ENCODE measurements at regions not wholly inside any gene's neighbourhood (a gene's known extent, or its start where the extent isn't known, plus 50 kb on each side); places are given as distances from the start of the nearest gene placed in this dataset.
A peak's percentile ranks its signal among the peaks of the same experiment; 100 is the strongest.
"Not testable (repeated sequence)": the region's sequence is repeated elsewhere in the genome, so short reads cannot be mapped to it uniquely, and the experiment has no call there.

DNA sequence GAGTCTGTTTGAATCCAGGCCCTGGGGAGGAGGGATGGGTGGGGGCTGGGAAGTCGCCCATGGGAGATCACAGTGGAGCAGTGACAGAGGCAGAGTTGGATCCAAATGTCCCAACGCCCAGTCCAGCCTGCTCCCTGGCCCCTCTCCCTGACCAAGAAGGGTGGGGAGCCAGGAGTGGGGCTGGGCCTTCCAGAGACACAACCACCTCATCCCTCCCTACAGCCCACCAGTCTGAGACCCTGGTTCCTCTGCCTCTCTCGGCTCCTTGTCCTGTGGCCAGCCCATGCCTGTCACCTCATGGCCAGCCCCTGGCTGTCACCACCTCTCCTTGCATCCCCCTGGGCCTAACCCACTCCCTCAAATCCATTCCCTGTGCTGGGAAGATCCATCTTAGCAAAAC lies 71.2 kb upstream of the PRR5 start:
- no peak for DNase-seq

DNA sequence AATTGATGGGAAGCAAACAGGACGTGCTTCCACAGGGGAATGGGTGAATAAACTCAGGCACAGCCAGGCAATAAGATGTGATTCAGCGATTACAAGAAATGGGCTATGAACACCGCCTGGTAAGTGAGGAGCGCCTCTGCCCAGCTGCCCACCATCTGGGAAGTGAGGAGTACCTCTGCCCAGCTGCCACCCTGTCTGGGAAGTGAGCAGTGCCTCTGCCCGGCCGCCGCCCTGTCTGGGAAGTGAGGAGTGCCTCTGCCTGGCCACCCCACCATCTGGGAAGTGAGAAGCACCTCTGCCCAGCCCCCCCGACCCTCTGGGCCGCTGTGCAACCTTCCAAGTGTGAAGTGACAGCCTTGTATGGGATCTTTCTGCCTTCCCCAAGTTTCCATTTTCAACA lies 73.2 kb upstream of the PRR5 start:
- DNase-seq = no peak

DNA sequence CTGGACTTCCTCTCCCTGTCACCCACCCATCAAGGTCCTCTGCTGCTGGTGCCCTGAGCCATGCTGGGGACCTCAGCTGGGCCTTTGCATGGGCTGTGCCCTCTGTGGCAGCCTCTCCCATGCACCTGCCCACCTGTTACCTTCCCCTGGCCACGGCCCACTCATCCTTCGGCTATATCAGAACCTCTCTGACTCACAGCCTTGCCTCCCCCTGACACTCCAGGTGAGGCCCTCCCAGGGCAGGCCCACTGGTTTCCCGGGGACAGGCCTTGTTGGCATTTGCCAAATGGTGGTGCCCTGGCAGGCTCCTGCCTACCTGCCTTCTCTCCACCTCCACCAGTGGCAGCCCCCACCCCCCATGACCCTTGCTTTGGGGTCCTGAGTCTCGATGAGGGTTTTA lies 73.7 kb upstream of the PRR5 start:
- no peak for DNase-seq

DNA sequence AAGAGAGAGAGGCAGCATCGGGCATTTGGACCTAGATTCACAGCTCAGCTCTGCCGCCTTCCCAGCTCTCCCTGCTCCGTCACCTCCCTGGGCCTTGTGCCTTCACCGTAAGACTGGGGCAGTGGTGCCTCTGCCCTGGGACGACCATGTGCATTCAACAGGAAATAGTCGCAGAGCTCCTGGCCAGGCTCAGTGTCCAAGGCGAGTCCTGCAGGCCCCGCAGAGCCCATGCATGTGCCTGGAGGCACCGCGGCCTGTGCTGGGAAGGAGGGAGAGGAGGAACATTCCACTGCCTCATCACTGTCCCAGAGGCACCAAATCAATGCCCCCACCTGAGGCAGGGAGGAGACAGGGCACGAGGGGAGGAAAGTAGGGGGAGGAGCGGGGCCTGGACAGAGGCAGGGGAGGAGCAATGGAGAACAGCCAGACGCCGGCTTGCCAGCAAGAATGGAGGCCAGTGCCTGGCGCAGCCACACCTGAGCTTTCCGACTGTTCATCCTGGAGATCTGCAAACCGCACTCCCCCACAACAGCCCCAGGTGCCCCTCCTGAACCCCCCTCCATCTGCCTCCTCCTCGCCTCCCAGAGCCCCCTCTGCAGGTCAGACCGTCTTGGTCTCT lies 74.4 kb upstream of the PRR5 start:
- no peak for DNase-seq

DNA sequence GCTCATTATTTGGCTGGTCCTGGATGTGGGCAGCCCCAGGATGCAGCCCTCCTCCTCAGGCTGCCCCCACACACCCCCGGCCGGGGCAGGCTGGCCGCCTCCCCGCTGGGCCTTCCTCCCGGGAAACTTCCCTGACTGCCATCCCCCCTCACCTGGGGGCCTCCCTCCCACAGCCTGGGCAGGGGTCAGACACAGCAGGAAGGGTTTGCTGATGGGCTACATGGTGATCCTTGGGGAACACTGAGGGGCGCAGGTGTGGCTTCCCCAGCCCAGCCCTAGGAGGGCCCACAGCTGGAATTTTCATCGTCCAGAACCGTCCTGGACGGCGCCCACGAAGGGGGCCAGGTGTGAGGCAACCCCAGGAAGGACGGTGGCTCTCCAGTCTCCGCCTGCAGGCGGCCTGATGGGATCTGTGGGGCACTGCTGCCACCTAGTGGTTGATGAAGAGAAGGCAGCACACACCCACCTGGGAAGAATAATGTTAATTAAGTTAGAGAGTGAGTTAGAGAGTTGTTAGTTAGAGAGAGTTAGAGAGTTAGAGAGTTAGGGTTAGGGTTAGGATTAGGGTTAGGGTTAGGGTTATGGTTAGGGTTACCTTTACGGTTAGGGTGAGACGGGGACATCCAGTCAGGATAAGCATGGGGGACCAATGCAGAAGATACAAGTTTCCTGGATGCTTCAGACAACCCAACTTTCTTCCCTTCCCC lies 75.9 kb upstream of the PRR5 start:
- peak in 42 of 56 donors; percentile 12 to 81 (median 36) for DNase-seq

DNA sequence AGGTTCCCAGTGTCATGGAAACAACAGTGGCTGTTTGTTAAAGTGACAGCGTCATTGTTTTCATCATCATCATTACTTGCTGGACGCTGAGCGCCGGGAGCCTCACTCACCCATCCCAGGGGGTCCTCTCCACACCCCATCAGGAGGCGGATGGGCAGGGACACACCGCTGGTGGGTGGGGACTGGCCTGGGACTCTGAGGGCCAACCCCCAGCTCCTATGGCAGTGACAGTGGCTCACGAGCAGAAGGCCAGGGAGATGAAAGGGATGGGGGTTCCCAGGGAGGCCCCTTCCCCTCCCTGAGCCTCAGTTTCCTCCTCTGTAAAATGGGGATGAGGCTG lies 76.6 kb upstream of the PRR5 start:
- DNase-seq = no peak

DNA sequence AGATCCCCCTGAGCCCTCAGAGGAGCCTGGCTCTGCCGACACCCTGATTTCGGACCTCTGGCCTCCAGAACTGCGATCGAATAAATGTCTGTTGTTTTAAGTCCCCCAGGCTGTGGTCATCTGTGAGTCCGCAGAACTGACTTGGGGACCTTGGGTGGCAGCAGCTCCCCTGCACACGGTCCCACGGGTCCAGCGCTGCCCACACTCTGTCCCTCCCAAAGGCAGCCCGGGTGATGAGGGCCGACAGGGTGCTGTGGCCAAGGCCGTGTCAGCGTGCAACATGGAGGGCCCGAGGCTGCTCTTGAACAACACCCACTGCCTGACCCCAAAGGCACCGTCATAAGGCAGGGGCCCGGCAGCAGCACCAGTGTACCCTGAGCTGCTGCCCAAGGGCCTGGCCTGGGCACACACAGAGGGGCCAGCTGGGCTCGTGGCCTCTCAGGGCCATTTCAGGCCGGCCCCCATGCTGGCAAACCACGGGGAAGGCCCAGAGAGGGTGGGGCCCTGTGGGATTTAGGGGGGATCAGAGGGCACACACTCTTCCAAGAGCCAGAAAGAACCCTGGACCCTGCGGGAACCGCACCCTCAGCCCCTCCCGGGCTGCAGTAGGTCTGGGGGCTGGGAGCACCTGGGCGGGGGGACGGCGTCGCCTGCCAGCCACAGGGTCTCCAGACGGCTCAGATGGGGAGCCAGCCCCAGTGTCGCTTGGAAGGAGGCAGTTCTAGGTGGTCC lies 77.1 kb upstream of the PRR5 start:
- no peak for DNase-seq

DNA sequence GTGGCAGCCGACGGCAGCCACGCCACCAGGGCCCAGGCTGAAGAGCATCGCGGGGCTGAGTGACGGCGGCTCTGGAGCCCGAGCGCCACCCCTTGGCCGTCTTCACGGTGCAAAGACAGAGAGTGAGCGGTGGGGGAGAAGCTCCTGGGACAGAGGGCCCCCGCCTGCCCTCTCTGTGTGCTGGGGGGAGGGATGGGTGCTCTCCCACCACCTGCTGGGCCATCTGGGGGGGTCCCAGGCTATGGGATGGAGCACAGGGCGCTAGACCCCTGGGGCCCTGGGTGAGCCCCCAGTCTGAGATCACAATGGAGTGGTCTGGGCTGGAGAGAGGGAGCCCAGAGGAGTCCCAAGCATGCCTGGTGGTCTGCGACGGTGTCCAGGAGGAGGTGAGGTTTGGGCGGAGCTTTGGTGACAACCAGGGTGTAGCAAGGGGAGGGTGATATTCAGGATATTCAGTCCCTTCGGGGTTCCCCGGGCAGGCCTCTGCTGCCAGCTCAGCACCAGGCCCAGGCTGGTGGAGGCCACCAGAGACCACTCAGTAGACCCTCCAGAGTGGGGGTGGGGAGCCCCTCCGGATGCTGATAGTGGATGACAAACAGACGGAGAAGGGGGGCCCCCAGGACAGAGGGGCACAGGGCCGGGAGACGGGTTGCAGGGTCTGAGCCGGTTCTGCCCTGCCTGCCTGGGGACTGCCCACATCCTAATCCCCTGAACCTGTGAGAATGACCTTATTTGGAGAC lies 78.1 kb upstream of the PRR5 start:
- peak in 1 of 56 donors; percentile 9 for DNase-seq

DNA sequence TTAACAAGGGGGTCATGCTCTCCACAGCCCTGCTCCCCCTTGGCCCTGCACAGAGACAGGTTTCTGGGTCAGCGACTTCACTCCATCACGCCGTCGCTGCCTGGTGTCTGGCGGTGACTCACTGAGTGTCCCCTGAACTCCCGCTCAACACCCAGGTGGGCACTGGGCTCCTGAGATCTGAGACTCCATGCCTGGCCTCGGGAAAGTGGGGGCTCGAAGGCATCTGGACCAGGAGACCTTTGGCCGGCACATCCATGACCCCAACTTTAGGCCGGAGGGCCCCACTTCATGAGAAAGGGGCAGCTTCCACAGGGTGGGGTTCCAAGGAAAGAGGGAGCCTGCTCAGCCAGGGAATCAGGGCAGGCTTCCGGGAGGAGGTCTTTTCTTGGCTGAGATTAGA lies 79.3 kb upstream of the PRR5 start:
- no peak for DNase-seq

DNA sequence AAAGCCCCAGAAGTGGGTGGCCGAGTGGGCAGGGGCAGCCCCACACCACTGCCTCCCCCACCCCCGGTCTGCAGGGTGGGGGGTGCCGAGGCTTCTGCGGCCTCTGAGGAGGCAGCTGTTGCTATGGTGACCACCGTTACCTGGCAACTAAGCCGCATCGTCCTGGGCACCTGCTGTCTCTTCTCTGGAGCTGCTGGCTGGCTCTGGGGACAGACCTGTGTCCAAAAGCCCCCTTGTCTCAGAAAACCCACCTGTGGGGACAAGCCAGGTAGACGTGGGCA lies 79.9 kb upstream of the PRR5 start:
- peak in 11 of 56 donors; percentile 8 to 33 (median 17) for DNase-seq

DNA sequence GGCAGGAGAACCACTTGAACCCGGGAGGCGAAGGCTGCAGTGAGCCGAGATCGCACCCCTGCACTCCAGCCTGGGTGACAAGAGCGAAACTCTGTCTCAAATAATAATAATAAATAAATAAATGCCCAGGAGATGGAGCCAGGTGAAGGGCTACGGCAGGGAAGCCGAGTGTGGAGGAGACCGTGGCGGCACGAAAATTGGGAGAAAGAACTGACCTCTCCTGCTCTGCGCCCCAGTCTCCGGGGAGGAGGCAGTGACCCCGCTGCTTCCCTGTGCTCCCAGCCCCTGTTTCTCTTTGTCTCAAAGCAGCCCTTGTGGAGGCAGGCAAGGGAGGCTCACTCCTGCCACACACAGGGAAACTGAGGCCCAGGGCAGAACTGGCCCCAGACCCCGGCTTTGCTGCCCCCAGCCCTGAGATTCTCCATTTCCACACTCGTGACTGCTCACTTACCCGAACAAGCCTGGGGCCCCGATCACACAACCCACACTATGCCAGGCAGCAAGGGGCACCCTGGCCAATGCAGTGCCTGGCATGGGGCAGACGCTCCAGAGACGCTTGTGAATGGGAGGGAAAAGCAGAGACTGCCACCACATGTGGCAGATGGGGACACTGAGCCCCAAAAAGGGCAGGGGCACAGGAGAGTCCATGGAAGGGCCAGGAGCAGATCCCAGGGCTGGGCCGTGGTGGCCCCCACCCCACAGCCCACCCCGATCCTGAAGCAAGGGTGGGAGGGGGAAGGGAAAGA lies 80.4 kb upstream of the PRR5 start:
- no peak for DNase-seq

DNA sequence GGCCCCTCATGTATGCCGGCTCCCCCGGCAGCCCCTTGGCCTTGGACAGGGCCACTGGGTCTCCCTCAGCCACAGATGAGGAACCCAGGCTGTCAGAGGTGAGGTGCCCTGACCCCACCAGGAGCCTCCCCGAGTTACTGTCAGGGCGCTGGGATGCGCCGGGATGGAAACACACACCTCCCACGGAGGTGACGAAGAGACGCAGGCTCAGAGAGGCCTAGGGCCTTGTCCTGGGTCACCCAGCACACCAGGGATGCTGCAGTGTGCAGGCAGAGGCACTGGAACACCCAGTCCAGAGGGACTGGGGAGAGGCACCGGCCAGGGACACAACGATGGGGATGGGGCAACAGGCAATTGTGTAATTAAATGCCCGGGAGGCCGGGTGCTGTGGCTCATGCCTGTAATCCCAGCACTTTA lies 81.2 kb upstream of the PRR5 start:
- no peak for DNase-seq

DNA sequence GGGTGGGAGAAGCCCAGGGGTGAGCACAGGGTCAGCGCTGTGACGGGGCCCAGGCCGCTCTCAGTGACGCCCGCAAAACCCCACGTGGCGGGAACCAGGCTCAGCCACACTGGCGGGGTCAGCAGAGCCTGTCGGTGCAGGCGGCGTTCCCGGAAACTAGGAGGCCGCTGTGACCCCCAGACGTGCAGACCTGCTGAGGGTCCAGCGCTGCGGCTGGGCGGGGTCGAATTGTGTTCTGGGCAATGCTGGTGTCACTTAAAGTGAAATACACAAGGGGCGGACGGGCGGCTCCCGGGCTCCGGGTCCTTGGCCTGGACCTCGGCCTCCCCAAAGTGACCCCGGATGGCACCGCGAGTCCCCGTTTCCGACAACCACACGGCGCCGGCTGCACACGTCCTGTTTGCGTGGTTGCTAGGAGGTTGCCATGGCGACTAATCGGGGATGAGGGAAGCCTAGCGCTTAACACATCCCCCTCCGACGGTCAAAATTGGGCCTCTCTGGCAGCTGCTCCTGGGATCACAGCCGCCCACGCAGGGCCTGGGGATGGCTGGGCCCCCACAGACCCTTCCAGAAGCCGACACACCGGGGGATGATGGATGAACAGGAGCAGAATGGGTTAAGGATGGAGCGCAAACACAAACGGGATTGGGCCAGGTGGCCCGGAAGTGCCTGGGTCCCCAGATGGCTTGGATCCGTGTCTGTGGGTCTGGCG lies 81.7 kb upstream of the PRR5 start:
- DNase-seq = peak in 19 of 56 donors; percentile 11 to 68 (median 24)

DNA sequence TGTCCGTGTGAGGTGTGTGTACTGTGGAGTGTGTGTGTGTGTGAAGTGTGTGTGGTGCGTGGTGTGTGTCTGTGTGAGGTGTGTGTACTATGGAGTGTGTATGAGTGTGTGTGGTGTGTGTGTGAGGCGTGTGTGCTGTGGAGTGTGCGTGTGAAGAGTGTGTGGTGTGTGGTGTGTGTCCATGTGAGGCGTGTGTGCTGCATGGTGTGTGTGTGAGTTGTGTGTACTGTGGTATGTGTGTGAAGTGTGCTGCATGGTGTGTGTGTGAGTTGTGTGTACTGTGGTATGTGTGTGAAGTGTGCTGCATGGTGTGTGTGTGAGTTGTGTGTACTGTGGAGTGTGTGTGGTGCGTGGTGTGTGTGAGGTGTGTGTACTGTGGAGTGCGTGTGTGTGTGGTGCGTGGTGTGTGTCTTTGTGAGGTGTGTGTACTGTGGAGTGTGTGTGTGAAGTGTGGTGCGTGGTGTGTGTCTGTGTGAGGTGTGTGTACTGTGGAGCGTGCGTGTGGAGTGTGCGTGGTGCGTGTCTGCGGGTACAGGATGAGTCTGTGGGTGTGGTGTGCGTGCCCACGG lies 82.4 kb upstream of the PRR5 start:
- DNase-seq = not testable (repeated sequence)

DNA sequence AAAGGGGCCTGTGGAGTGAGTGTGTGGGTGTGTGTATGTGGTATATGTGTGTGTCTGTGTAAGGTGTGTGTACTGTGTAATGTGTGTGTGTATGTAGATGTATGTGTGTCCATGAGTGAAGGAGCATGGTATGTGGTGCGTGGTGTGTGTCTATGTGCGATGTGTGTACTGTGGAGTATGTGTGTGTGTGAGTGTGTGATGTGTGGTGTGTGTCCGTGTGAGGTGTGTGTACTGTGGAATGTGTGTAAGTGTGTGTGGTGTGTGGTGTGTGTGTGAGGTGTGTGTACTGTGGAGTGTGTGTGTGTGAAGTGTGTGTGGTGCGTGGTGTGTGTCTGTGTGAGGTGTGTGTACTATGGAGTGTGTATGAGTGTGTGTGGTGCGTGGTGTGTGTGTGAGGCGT lies 83.1 kb upstream of the PRR5 start:
- not testable (repeated sequence) for DNase-seq

DNA sequence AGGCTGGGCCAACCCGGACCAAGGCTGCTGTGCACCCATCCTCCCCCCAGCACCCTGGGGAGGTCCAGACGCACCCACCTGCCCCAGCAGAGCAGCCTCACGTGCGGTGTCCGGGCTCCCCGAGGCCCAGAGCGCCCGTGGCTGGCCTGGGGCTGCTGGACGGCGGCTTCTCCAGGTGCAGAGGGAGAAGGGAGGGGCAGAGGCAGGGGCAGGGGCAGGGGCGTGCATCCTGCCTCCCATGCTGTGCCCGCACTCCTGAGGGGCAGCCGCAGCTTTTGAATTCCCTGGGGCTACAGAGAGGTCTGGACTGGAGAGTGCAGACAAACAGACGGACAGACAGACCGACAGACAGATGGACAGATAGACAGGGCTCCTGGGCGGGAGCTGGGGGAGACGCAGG lies 83.6 kb upstream of the PRR5 start:
- no peak for DNase-seq

DNA sequence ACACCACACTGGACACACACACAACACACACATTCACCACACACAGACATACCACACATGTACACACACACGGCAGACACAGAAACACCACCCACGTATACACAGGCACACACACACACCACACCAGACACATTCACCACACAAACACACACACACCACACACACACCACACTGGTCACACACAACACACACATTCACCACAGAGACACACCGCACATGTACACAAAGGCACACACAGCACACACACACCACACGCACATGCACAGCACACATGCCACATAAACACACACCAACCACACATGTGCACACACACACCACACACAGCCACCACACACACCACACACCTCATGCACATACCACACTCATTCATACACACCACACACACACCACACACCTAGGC lies 84.2 kb upstream of the PRR5 start:
- DNase-seq = no peak

DNA sequence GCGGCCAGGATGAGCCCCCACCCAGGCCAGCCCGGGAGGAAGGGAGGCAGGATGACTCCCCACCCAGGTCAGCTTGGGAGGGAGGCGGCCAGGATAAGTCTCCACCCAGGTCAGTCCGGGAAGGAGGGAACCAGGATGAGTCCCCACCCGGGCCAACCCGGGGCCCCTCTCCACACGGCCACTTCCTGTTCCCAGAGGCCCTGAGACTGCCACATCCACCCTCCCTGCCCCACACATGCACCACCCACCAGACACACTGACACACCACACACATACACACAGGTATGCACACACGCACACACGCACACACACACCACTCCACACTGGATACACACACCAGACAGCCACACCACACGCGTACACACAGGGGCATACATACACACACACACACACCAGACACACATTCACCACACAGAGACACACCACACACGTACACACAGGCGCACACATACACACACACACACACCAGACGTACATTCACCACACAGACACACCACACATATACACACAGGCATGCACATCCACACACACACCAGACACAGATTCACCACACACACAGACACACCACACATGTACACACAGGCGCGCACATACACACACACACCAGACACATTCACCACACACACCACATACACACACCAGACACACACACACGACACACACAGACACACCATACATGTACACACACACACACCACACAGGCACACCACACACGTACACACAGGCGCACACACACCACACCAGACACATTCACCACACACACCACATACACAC lies 84.9 kb upstream of the PRR5 start:
- DNase-seq = no peak

DNA sequence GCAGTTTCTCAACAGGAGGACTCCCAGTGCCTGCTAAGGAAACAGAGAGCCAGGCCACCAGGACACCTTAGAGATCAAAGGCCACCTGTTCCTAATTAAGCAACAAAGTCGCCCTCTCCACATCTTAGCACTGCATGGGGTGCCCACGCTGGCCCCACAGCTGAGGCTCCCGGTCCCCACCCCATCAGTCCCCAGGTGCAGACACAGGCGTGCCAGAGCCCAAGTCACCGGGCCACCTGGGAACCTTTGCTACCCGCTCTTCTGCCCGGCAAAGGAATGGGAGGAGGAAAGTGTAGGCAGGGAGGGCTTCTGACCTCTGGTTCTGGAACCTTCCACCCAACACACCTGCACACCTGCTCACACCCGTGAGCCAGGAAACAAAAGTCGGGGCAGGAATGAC lies 85.5 kb upstream of the PRR5 start:
- DNase-seq = no peak
